BJ (cell line): ENCODE measurements at regions not wholly inside any gene's neighbourhood (a gene's known extent, or its start where the extent isn't known, plus 50 kb on each side); places are given as distances from the start of the nearest gene placed in this dataset.

Experiments
- CTCF ChIA-PET: fragments of 350-600 bp; formaldehyde crosslinking; extraction: SDS; loops from one replicate; lab custom pipeline; 2021; ENCODE audit warnings: antibody characterized with exemption, inconsistent platforms; lab: Yijun Ruan, JAX
- POLR2A ChIA-PET: fragments of 300-600 bp; sonication (Branson Sonifier 250); formaldehyde crosslinking; extraction: SDS; loops from one replicate; lab custom pipeline; 2021; ENCODE audit warnings: antibody characterized with exemption; lab: Charles Lee
- DNase-seq: peaks from one replicate; pipeline ENCODE4 v3.0.0-alpha.2; 2011; ENCODE audit warnings: low read depth
- H3K27me3 ChIP-seq: 2 replicates; pipeline ENCODE4 v1.6.0; 2011; ENCODE audit warnings: low read length; ENCODE audit not compliant: control insufficient read depth, insufficient read depth
- H3K36me3 ChIP-seq: 2 replicates; pipeline ENCODE4 v1.5.1; 2011; ENCODE audit warnings: low read length; ENCODE audit not compliant: control insufficient read depth, insufficient read depth
- H3K4me3 ChIP-seq: 2 replicates; pipeline ENCODE4 v1.5.1; 2011; ENCODE audit warnings: low read depth, mild to moderate bottlenecking, control low read depth, low read length
- CTCF ChIP-seq: IDR thresholded peaks from 2 replicates; pipeline ENCODE4 v1.5.1; 2011; ENCODE audit warnings: low read depth, mild to moderate bottlenecking, control low read depth, inconsistent platforms, low read length, moderate library complexity; ENCODE audit not compliant: insufficient read depth

GRCh38 chr12:107431942-107432341 is 253.7 kb upstream of the PWP1 start:
- CTCF ChIA-PET = no interaction called here

DNA sequence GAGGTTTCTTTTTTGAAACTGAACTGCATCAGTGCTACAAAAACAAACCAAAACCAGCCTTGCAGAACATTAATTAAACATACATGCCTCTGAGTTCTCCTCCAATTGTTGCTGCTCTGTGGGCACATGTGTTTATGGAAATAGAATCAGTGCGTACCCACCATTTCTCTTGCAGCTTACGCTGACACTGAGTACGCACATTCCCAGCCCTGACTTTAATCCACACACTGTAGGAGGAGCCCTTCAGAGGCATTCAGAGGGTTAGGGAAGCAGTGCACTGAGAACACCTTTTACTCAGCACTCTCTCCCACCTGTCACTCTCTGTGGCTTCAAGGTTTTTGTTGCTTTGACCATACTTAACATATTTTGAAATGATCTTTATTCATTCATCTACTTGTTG is 250.5 kb upstream of the PWP1 start:
- no peak for DNase-seq
- ChIA-PET CTCF (interaction anchor here (1.0 kb wide), 1 partner anchor 12 kb away, joined by 3 read pairs; no protein-coding TSS in a partner anchor), POLR2A (no interaction called here)
- H3K36me3 ChIP-seq = no peaks in the 10 kb centered on the region
- no peak for TF ChIP-seq CTCF
- H3K27me3 ChIP-seq = no peaks in the 10 kb centered on the region
- no peak overlapping the region for H3K4me3 ChIP-seq

More at GRCh38 chr12:107431942-107432341, 253.7 kb upstream of the PWP1 start:
- POLR2A ChIA-PET = no interaction called here
- DNase-seq = no peak
- Histone ChIP-seq H3K36me3 (no peaks in the 10 kb centered on the region), H3K4me3 (no peak overlapping the region), H3K27me3 (no peaks in the 10 kb centered on the region)
- no peak for TF ChIP-seq CTCF

DNA sequence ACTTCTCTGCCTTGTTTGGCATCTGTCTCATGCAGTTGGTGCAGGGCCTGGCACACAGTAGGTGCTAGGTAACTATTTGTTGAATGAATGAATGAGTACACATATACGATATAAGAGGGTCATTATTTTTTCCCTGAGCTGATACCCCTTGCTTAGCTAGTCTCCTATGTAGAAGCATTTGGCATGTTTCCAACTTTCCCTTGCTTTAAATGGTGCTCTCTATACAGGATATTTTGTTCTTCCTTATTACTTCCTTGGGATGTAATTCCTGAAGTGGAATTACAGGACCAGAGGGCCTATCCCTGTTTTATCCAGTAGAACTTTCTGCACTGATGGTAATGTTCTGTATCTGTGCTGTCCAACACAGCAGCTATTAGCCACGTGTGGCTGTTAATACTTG is 250.1 kb upstream of the PWP1 start:
- ChIA-PET CTCF (interaction anchor here (1.0 to 1.4 kb wide), 2 partner anchors 12 to 31 kb away, joined by 3 read pairs; no protein-coding TSS in a partner anchor), POLR2A (no interaction called here)
- Histone ChIP-seq H3K36me3 (no peaks in the 10 kb centered on the region), H3K27me3 (no peaks in the 10 kb centered on the region), H3K4me3 (no peak overlapping the region)
- TF ChIP-seq CTCF = no peak
- no peak for DNase-seq

DNA sequence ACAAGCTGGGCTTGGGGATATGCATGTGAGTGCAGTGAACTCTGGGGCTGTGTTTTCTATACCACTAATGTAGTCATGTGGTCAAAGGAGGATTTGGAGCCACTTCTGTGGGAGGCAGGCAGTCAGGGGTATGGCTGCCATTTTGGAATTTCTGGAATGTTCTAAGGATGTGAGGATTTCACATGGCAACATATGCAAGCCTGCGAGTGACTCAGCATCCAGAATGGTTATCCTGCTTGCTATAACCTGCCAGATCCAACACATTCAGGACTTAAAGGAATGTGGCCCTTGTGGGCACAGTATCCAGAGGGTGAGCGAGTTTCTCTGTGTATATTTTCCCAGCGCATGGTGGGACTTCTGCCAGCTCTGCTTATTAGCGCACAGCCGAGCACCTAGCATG is 249.2 kb upstream of the PWP1 start:
- POLR2A ChIA-PET = no interaction called here
- CTCF ChIA-PET = interaction anchor here (1.4 kb wide), 1 partner anchor 30 kb away, joined by 3 read pairs; no protein-coding TSS in a partner anchor
- Histone ChIP-seq H3K27me3 (no peaks in the 10 kb centered on the region), H3K36me3 (no peaks in the 10 kb centered on the region), H3K4me3 (no peak overlapping the region)
- TF ChIP-seq CTCF = no peak
- no peak for DNase-seq

GRCh38 chr12:107436836-107437235 is 248.8 kb upstream of the PWP1 start:
- no peaks in the 10 kb centered on the region for H3K36me3 ChIP-seq
- H3K4me3 ChIP-seq = no peak overlapping the region
- H3K27me3 ChIP-seq = no peaks in the 10 kb centered on the region
- POLR2A ChIA-PET = no interaction called here
- no peak for TF ChIP-seq CTCF
- CTCF ChIA-PET = interaction anchor here (0.7 to 1.4 kb wide), 3 partner anchors 20 to 170 kb away, joined by 3 read pairs; no protein-coding TSS in a partner anchor
- no peak for DNase-seq
